ENCODE measurements at regions not wholly inside any gene's neighbourhood (a gene's known extent, or its start where the extent isn't known, plus 50 kb on each side); places are given as distances from the start of the nearest gene placed in this dataset.

DNA sequence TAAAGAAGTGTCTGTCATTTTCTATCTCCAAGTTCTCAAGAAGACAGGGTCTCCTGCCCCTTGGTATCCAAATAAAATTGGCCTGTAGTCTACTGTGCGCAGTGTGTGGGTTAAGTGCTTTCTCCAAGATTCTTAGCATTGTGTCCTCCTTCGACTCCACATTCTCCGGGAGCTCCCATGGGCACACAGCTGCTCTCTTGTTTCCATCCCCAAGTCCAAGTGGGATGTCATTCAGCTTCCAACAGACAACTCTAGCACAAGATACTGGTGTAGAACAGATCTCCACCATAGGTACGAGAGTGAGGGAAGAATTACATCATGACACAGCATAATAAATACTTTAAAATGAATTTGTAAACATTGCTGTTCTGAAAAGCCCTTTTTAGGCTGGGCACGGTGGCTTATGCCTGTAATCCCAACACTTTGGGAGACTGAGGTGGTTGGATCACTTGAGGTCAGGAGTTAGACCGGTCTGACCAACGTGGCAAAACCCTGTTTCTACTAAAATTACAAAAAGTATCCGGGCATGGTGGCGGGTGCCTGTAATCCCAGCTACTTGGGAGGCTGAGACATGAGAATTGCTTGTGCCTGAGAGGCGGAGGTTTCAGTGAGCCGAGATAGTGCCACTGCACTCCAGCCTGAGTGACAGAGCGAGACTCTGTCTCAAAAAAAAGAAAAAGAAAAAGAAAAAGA is 196.2 kb downstream of the C9orf152 start (continued):
- TF ChIP-seq, protein P1, sequence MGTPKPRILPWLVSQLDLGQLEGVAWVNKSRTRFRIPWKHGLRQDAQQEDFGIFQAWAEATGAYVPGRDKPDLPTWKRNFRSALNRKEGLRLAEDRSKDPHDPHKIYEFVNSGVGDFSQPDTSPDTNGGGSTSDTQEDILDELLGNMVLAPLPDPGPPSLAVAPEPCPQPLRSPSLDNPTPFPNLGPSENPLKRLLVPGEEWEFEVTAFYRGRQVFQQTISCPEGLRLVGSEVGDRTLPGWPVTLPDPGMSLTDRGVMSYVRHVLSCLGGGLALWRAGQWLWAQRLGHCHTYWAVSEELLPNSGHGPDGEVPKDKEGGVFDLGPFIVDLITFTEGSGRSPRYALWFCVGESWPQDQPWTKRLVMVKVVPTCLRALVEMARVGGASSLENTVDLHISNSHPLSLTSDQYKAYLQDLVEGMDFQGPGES (IDR thresholded peaks at IDR 0.05) = no peak
- TF ChIP-seq ZNF217 (IDR thresholded peaks at IDR 0.05) = no peak
- TF ChIP-seq SIX5 (IDR thresholded peaks at IDR 0.05; ENCODE audit: low read depth, low read length, severe bottlenecking) = no peak
- no peak for TF ChIP-seq RAD51 (IDR thresholded peaks at IDR 0.05)

GRCh38 chr9:110013064-110013463 is 194.9 kb downstream of the C9orf152 start:
- DNase-seq (ENCODE audit: low read depth, low spot score) (no peak), FAIRE-seq (no peak), ATAC-seq (no peak)
- CTCF ChIA-PET = no interaction called here
- BruUV-seq (replicated peaks) = no TSS peak
- Histone ChIP-seq H3K4me2 (ENCODE audit: control insufficient read depth, insufficient read depth) (no peak overlapping the region), H3K79me2 (ENCODE audit: control insufficient read depth, insufficient read depth, low read length) (no peaks in the 10 kb centered on the region), H3K36me3 (ENCODE audit: control insufficient read depth in 2 of 2, insufficient read depth in 2 of 2, low read length in 1 of 2) (no peaks in the 10 kb centered on the region), H3K4me3 (no peak overlapping the region), H3K9me3 (replicated peaks; ENCODE audit: control insufficient read depth, insufficient read depth, low read length) (no peaks in the 10 kb centered on the region), H3K27me3 (replicated peaks in 1 of 2; ENCODE audit: control insufficient read depth in 2 of 2, insufficient read depth in 2 of 2, low read length in 1 of 2) (no peaks in the 10 kb centered on the region), H3K27ac (ENCODE audit: control insufficient read depth, insufficient read depth) (no peak overlapping the region), H2AFZ (ENCODE audit: control insufficient read depth, low read depth, low read length) (no peak overlapping the region), H3K9ac (ENCODE audit: control insufficient read depth, insufficient read depth, low read length) (no peak overlapping the region), H4K20me1 (ENCODE audit: control insufficient read depth, insufficient read depth) (no peaks in the 10 kb centered on the region), H3K4me1 (ENCODE audit: control insufficient read depth, insufficient read depth, low read length) (peaks cover 9% of the 10 kb centered on the region)
- WGBS (ENCODE audit: insufficient coverage, insufficient replicate concordance, low lambda C conversion rate, missing lambda C conversion rate) = 100% methylated on average over 1 of the region's 1 CpG
- RAD21 ChIA-PET (ENCODE audit: unreplicated experiment) = no interaction called here
- in situ Hi-C loops (cut with MboI) (no loop called here), intact Hi-C loops (cut with micrococcal nuclease; ENCODE audit: unreplicated experiment) (no loop called here)
- SMC1A ChIA-PET (ENCODE audit: uncharacterized antibody, unreplicated experiment) = interaction anchor here (1.1 kb wide), 1 partner anchor 106 kb away, joined by 5 read pairs; no protein-coding TSS in a partner anchor
- POLR2A ChIA-PET = no interaction called here
- TF ChIP-seq MXI1 (IDR thresholded peaks at IDR 0.05; ENCODE audit: low read depth, low read length) (no peak), EZH2 (IDR thresholded peaks at IDR 0.05; ENCODE audit: borderline replicate concordance, control insufficient read depth, low read depth, low read length) (no peak), HDGF (IDR thresholded peaks at IDR 0.05) (no peak), ZNF274 (IDR thresholded peaks at IDR 0.05; ENCODE audit: insufficient read depth, insufficient read length) (no peak), STAT3 (IDR thresholded peaks at IDR 0.05; ENCODE audit: low read depth, low read length) (no peak), SREBF2 (IDR thresholded peaks at IDR 0.05; ENCODE audit: low read length) (no peak), ZNF384 (IDR thresholded peaks at IDR 0.05; ENCODE audit: borderline replicate concordance, low read depth, low read length) (no peak), RB1 (IDR thresholded peaks at IDR 0.05; ENCODE audit: borderline replicate concordance) (no peak)
- TF ChIP-seq, protein P2, sequence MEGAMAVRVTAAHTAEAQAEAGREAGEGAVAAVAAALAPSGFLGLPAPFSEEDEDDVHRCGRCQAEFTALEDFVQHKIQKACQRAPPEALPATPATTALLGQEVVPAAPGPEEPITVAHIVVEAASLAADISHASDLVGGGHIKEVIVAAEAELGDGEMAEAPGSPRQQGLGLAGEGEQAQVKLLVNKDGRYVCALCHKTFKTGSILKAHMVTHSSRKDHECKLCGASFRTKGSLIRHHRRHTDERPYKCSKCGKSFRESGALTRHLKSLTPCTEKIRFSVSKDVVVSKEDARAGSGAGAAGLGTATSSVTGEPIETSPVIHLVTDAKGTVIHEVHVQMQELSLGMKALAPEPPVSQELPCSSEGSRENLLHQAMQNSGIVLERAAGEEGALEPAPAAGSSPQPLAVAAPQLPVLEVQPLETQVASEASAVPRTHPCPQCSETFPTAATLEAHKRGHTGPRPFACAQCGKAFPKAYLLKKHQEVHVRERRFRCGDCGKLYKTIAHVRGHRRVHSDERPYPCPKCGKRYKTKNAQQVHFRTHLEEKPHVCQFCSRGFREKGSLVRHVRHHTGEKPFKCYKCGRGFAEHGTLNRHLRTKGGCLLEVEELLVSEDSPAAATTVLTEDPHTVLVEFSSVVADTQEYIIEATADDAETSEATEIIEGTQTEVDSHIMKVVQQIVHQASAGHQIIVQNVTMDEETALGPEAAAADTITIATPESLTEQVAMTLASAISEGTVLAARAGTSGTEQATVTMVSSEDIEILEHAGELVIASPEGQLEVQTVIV (IDR thresholded peaks at IDR 0.05; ENCODE audit: borderline replicate concordance, partially characterized antibody) = no peak
- TF ChIP-seq, protein P3, sequence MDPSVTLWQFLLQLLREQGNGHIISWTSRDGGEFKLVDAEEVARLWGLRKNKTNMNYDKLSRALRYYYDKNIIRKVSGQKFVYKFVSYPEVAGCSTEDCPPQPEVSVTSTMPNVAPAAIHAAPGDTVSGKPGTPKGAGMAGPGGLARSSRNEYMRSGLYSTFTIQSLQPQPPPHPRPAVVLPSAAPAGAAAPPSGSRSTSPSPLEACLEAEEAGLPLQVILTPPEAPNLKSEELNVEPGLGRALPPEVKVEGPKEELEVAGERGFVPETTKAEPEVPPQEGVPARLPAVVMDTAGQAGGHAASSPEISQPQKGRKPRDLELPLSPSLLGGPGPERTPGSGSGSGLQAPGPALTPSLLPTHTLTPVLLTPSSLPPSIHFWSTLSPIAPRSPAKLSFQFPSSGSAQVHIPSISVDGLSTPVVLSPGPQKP (IDR thresholded peaks at IDR 0.05; ENCODE audit: low read depth, low read length) = no peak
- TF ChIP-seq, protein P1 (IDR thresholded peaks at IDR 0.05) = no peak
